ENCODE measurements at regions not wholly inside any gene's neighbourhood (a gene's known extent, or its start where the extent isn't known, plus 50 kb on each side); places are given as distances from the start of the nearest gene placed in this dataset.

- TF ChIP-seq SIN3A (IDR thresholded peaks at IDR 0.05; ENCODE audit: low read depth, low read length) (no peak), PML (IDR thresholded peaks at IDR 0.05; ENCODE audit: low read length) (no peak), RELA (IDR thresholded peaks at IDR 0.05; ENCODE audit: borderline replicate concordance, partially characterized antibody) (no peak), CTCF (IDR thresholded peaks at IDR 0.05 in 2 of 3, conservative IDR thresholded peaks at IDR 0.05 in 1 of 3; ENCODE audit: control insufficient read depth in 2 of 3, extremely low read depth in 1 of 3, insufficient read depth in 1 of 3, low read depth in 3 of 3, low read length in 3 of 3) (no peak), E4F1 (IDR thresholded peaks at IDR 0.05; ENCODE audit: borderline replicate concordance, partially characterized antibody) (no peak)
These were observed 1125.5 kb downstream of the BCL11A start for GRCh38 chr2:59427980-59428379.

Data from GM12878 (cell line).